Spinal cord (tissue), 9 donors: ENCODE measurements at regions not wholly inside any gene's neighbourhood (a gene's known extent, or its start where the extent isn't known, plus 50 kb on each side); places are given as distances from the start of the nearest gene placed in this dataset.

Experiments
- DNase-seq, 6 donors: peaks; one replicate each; pipeline versions ENCODE4 v3.0.0 to v3.0.0-alpha.2; 2013 to 2015; ENCODE audit warnings: low spot score in 6 of 6, low read depth in 4 of 6
- H3K27ac ChIP-seq: one replicate; pipeline ENCODE4 v1.5.1; 2013; ENCODE audit warnings: low read depth, low read length, control low read depth
- H3K27me3 ChIP-seq: one replicate; pipeline ENCODE4 v1.6.1; 2013; ENCODE audit warnings: low read length; ENCODE audit not compliant: control insufficient read depth, insufficient read depth
- H3K36me3 ChIP-seq: one replicate; pipeline ENCODE4 v1.6.1; 2013; ENCODE audit warnings: low read length; ENCODE audit not compliant: control insufficient read depth, insufficient read depth
- H3K4me1 ChIP-seq: one replicate; pipeline ENCODE4 v1.6.1; 2013; ENCODE audit warnings: low read length; ENCODE audit not compliant: control insufficient read depth, insufficient read depth
- H3K4me3 ChIP-seq: one replicate; pipeline ENCODE4 v1.5.1; 2013; ENCODE audit warnings: low read depth, low read length, control low read depth
- H3K9me3 ChIP-seq: one replicate; pipeline ENCODE4 v1.6.1; 2013; ENCODE audit warnings: low read length; ENCODE audit not compliant: control insufficient read depth, insufficient read depth
- WGBS: methylation state at CpG from one replicate; pipeline ENCODE4 v1.1.5; 2013; ENCODE audit warnings: missing lambda C conversion rate; ENCODE audit not compliant: insufficient coverage; 5-methylcytosine and 5-hydroxymethylcytosine counted together
- donor health status: healthy.

DNA sequence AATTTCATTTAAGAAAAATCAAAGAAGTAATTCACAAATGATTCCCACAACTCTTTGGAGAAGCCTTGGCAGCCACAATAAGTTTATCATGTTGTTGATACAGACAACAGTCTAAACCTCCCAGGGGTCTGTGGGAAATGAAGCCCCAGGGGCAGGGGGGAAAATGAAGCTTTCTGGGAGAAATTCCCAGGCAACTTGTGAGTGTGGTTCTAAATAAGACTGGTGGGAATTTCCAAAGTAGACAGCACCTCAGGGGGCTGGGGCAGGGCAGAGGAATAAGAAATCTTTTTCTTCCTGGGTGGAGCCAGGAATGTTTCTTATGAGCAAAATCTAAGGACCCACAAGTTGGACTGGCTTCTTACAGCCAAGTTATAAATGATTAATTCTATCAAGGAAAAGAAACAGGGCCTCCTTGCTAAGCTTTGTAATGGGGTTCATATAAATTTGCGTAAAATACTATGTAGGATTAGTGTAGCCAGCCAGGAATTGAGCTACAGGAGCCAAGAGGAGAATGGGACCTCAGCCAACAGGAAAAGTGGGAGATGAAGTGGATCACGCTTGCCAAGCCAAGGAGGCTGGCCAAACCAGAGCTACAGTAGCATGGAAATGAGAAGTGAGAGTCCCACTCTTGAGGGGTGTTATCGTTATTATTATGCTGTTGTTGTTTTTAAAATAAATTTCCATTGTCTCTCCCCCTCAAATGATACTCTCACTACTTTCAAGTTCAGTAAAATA is 182.9 kb upstream of the FAR2 start:
- peak overlapping the region; percentile 17 for H3K27ac ChIP-seq
- 39% methylated on average over 2 of the region's 3 CpGs for WGBS
- DNase-seq, result peak in 4 of 6 donors; percentile 26 to 89 (median 57)
- H3K4me3 ChIP-seq, result no peak overlapping the region
- H3K4me1 ChIP-seq, result no peaks in the 10 kb centered on the region
- H3K27me3 ChIP-seq, result no peaks in the 10 kb centered on the region
- no peaks in the 10 kb centered on the region for H3K9me3 ChIP-seq
- no peaks in the 10 kb centered on the region for H3K36me3 ChIP-seq

DNA sequence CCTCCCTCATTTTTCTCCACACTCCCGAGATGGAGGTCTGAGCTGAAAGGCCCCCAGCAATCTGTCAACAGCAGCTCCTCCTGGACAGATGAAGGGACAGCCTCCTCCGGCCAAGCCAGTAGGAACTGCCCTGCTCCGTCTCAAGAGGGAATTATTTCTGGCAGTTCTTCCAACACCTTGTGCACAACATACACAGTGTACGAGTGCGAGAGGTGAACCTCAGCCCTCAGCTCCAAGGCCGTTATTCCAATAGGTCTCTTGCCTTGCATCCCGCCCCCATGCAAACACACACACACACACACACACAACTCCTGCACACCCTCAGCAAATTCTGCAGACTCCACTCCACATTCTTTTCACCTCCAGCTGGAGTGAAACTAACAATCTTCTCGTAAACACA is 181.7 kb upstream of the FAR2 start:
- Histone ChIP-seq H3K36me3 (no peaks in the 10 kb centered on the region), H3K4me1 (no peaks in the 10 kb centered on the region), H3K9me3 (no peaks in the 10 kb centered on the region), H3K4me3 (no peak overlapping the region), H3K27me3 (no peaks in the 10 kb centered on the region), H3K27ac (no peak overlapping the region)
- no peak for DNase-seq
- 92% methylated on average over 7 of the region's 8 CpGs for WGBS

DNA sequence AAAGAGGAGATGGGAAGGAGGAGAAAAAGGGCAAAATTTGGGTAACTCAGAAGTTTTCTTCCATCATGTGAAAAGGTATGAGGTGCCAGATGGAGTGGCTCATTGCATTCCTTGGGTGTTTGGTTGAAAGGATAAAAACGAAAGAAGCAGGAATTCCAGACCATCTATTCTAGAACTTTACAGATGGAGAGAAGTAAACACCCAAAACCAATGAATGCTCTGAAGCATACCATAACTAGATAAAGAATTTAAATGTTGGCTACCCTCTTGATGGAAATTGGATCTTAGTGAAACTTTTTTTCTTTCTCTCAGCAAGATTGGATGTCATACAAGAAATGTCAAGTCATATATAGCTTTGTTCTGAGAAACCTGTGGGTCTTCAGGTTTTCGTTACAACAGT is 175.6 kb upstream of the FAR2 start:
- H3K36me3 ChIP-seq, result no peaks in the 10 kb centered on the region
- H3K9me3 ChIP-seq, result no peaks in the 10 kb centered on the region
- H3K27ac ChIP-seq, result no peak overlapping the region
- DNase-seq, result no peak
- no peaks in the 10 kb centered on the region for H3K27me3 ChIP-seq
- WGBS, result 100% methylated on average over 1 of the region's 2 CpGs
- H3K4me1 ChIP-seq, result no peaks in the 10 kb centered on the region
- H3K4me3 ChIP-seq, result no peak overlapping the region

DNA sequence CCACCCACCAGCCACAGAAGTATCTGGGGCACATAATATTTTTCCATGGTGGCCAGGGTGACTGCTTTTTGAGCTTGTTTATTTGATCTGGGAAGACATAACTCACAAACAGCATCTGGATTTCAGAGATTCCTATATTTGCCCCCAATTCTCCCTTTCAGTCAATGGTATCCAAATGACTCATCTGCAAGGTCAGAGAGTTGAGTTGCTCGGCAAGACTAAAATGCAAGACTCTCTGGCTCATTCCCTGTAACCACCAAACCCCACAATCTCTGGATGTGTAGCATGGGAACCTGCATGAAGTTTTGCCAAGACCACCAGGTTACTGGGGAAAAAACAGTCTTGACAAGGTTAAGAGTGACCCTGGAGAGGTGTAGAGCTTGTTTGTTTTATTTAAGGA is 174.9 kb upstream of the FAR2 start:
- Histone ChIP-seq H3K9me3 (no peaks in the 10 kb centered on the region), H3K27me3 (no peaks in the 10 kb centered on the region), H3K4me1 (no peaks in the 10 kb centered on the region), H3K4me3 (no peak overlapping the region), H3K27ac (no peak overlapping the region), H3K36me3 (no peaks in the 10 kb centered on the region)
- no peak for DNase-seq
- 71% methylated on average over 1 of the region's 1 CpG for WGBS

DNA sequence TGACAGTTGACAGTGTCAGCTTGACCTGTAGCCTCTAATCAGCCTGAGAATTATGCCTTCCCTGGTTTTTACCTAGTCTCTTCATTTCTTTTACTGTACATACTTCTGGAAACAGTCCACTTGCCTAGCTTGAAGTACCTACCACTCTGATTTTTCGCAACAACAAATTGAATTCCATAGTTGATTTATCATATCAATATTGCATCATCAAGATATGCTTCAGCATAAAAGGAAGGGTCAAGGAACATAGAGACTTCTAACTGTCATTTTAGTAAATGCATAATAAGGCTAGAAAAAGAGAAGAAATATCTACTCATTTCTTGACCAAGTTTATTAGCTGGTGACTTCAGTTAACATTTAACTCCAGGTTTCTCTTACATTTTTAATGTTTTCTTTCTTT is 174.2 kb upstream of the FAR2 start:
- no peak overlapping the region for H3K27ac ChIP-seq
- H3K36me3 ChIP-seq, result no peaks in the 10 kb centered on the region
- DNase-seq, result no peak
- no peaks in the 10 kb centered on the region for H3K9me3 ChIP-seq
- WGBS, result no CpG with 5 or more reads among the region's 1 CpG
- no peak overlapping the region for H3K4me3 ChIP-seq
- no peaks in the 10 kb centered on the region for H3K4me1 ChIP-seq
- H3K27me3 ChIP-seq, result no peaks in the 10 kb centered on the region

DNA sequence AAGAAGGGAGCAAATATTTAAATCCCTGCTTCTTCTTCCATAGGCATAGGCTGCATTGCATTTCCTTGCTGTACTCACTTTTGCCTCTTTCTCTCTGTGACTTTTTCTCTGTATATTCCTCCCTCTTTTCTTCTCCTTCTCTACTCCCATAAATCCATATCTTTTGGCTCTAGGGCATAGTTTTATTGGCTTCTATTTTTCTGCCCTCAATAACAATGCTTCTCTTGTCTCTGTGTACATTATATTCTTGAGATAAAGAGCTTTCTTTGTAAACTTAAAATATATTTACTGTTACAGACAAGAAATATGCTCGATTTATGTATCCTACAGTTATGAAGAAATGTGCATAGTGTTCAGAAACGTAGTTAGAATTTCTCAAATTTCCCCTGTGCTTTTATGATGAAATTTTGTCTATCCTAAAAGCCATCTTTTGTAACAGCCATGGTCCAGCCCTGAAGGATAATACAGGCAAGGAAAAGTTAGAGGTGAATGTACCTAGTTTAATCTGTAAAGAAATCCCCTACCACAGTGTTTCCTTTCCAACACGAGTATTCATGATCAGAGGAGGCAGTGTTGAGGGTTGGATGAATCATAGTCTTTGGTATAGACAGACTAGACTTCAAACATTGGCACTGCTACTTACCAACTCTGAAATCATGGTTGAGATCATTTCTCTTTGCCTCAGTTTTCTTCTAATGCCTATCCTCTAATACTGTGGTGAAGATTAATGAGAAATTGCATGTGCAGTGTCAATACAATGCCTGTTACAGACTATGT is 173.3 kb upstream of the FAR2 start:
- WGBS, result no CpG with 5 or more reads among the region's 3 CpGs
- no peaks in the 10 kb centered on the region for H3K27me3 ChIP-seq
- H3K9me3 ChIP-seq, result no peaks in the 10 kb centered on the region
- no peak for DNase-seq
- no peak overlapping the region for H3K4me3 ChIP-seq
- H3K4me1 ChIP-seq, result no peaks in the 10 kb centered on the region
- no peaks in the 10 kb centered on the region for H3K36me3 ChIP-seq
- H3K27ac ChIP-seq, result no peak overlapping the region

DNA sequence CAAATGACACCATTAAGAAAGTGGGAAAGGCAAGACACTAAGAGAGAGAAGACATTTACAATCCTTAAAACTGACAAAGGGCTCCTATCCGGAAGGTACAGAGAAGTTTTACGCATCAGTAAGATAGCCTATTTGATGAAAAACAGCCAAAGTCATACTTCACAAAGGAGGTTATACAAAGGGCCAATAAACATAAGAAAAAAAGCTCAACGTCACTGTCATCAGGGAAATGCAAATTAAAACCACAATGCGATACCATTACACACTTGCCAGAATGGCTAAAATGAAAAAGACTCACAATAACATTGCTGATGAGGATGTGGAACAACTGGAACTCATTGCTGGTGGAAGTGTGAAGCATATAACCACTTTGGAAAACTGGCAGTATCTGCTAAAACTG is 168.6 kb upstream of the FAR2 start:
- H3K36me3 ChIP-seq, result no peaks in the 10 kb centered on the region
- H3K27ac ChIP-seq, result no peak overlapping the region
- WGBS, result 40% methylated on average over 1 of the region's 4 CpGs
- no peaks in the 10 kb centered on the region for H3K27me3 ChIP-seq
- H3K4me3 ChIP-seq, result no peak overlapping the region
- H3K4me1 ChIP-seq, result no peaks in the 10 kb centered on the region
- H3K9me3 ChIP-seq, result no peaks in the 10 kb centered on the region
- DNase-seq, result no peak

DNA sequence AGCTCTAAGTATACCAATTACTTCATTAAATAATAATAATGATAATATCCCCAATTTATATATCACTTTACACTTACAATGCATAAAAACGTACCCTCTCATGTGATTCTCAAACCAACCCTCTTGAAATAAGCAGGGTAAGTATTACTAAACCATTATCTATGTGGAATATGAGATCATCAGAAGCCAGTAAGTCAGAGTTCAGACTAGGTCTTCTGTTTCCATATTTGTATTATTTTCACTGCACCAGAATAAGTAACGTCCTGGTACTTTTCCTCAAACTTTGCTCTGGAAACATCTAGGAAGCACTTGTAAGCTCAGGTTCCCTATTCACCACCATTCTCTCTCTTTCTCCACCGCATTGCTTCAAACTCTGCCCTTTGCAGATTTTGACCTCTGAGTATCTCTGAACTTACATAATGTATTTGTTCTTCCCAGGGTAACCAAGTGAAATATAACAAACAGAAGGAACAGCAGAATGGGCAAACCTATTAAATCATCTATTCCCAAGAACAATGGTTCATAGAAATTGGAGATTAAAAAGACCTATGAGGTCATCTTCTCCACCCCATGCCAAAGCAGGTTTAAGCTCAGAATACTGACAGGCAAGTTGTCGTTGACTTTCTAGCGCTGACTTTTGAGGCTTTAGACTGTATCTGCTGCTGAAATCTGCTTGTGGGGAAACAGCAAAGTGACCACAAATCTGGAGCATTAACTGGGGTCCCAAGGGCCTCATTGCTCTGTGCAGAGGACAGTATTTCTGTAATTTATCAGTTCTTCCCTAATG is 161.3 kb upstream of the FAR2 start:
- Histone ChIP-seq H3K9me3 (no peaks in the 10 kb centered on the region), H3K27ac (no peak overlapping the region), H3K4me3 (no peak overlapping the region), H3K27me3 (no peaks in the 10 kb centered on the region), H3K36me3 (no peaks in the 10 kb centered on the region), H3K4me1 (no peaks in the 10 kb centered on the region)
- WGBS, result 89% methylated on average over 4 of the region's 5 CpGs
- no peak for DNase-seq

DNA sequence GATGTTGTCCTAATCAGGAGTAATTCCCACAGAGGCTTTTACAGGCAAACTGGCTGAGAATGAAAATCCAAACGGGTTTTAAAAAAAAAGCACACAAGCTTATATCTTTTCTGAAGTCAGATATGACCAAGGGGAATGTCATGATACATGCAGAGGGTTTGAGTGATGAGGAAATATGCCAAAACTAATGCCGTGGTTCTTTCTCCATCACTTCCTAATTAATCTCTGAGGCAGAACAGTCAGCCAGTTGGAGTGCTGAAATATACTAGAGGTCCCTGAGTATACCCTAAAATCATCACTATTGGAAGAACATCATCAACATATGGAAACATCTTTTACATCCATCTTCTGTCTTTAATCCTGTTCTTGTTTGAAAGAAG is 160.8 kb upstream of the FAR2 start:
- Histone ChIP-seq H3K36me3 (no peaks in the 10 kb centered on the region), H3K27ac (no peak overlapping the region), H3K4me1 (no peaks in the 10 kb centered on the region), H3K9me3 (no peaks in the 10 kb centered on the region), H3K27me3 (no peaks in the 10 kb centered on the region), H3K4me3 (no peak overlapping the region)
- WGBS, result no CpG with 5 or more reads among the region's 2 CpGs
- peak in 1 of 6 donors; percentile 39 for DNase-seq
